HG02970 (cell line): ENCODE measurements at regions not wholly inside any gene's neighbourhood (a gene's known extent, or its start where the extent isn't known, plus 50 kb on each side); places are given as distances from the start of the nearest gene placed in this dataset.

Experiments
- ATAC-seq: cut with Tn5 transposase; IDR thresholded peaks from one replicate; pipeline ENCODE4 v1.9.1; 2021; ENCODE audit warnings: mild to moderate bottlenecking, moderate library complexity, moderate number of reproducible peaks; ENCODE audit not compliant: unreplicated experiment, low FRiP score

- ATAC-seq: no peak
These were observed 180.4 kb upstream of the CTNNB1 start for GRCh38 chr3:41018855-41019254.

- no peak for ATAC-seq
These were observed 175.1 kb upstream of the CTNNB1 start for GRCh38 chr3:41024031-41024836.

GRCh38 chr3:41026394-41027177 is 172.7 kb upstream of the CTNNB1 start:
- ATAC-seq: no peak

GRCh38 chr3:41029356-41029755 is 169.9 kb upstream of the CTNNB1 start:
- ATAC-seq: no peak

- ATAC-seq: no peak
These were observed 169.1 kb upstream of the CTNNB1 start for GRCh38 chr3:41030220-41030619.

- no peak for ATAC-seq
These were observed 167.9 kb upstream of the CTNNB1 start for GRCh38 chr3:41031401-41031800.

- no peak for ATAC-seq
These were observed 165.3 kb upstream of the CTNNB1 start for GRCh38 chr3:41033956-41034519.

- no peak for ATAC-seq
These were observed 163.8 kb upstream of the CTNNB1 start for GRCh38 chr3:41035456-41036022.

- ATAC-seq: no peak
These were observed 161.5 kb upstream of the CTNNB1 start for GRCh38 chr3:41037651-41038334.

- ATAC-seq: no peak
These were observed 159.0 kb upstream of the CTNNB1 start for GRCh38 chr3:41040256-41040655.

GRCh38 chr3:41041462-41041861 is 157.8 kb upstream of the CTNNB1 start:
- no peak for ATAC-seq

GRCh38 chr3:41041899-41042298 is 157.4 kb upstream of the CTNNB1 start:
- no peak for ATAC-seq

GRCh38 chr3:41044523-41044922 is 154.8 kb upstream of the CTNNB1 start:
- ATAC-seq: no peak

GRCh38 chr3:41045491-41045890 is 153.8 kb upstream of the CTNNB1 start:
- no peak for ATAC-seq

- no peak for ATAC-seq
These were observed 149.2 kb upstream of the CTNNB1 start for GRCh38 chr3:41050144-41050543.

- no peak for ATAC-seq
These were observed 146.1 kb upstream of the CTNNB1 start for GRCh38 chr3:41053220-41053619.

- ATAC-seq: no peak
These were observed 139.2 kb upstream of the CTNNB1 start for GRCh38 chr3:41060106-41060505.

GRCh38 chr3:41064070-41064469 is 135.2 kb upstream of the CTNNB1 start:
- no peak for ATAC-seq

- no peak for ATAC-seq
These were observed 134.8 kb upstream of the CTNNB1 start for GRCh38 chr3:41064526-41064925.

GRCh38 chr3:41065340-41065739 is 134.0 kb upstream of the CTNNB1 start:
- no peak for ATAC-seq

GRCh38 chr3:41073190-41073589 is 126.1 kb upstream of the CTNNB1 start:
- no peak for ATAC-seq
